K562 (cell line): ENCODE measurements at regions not wholly inside any gene's neighbourhood (a gene's known extent, or its start where the extent isn't known, plus 50 kb on each side); places are given as distances from the start of the nearest gene placed in this dataset.

Experiments
- ATAC-seq: fragments of 200-7000 bp; cut with Tn5 transposase; 3 replicates; pipeline ENCODE4 v1.9.1; 2020; ENCODE audit warnings: moderate library complexity
- BruUV-seq: library from RNA; stranded (reverse); fragments of 400-500 nt; replicated peaks from 2 replicates; lab custom pipeline; 2021; lab: Mats Ljungman, UMichigan
- CTCF ChIA-PET: fragments of 300-600 bp; formaldehyde crosslinking; extraction: SDS; loops from one replicate; lab custom pipeline; 2021; ENCODE audit warnings: low intra/inter-chr PET ratio; lab: Yijun Ruan, JAX
- POLR2A ChIA-PET: fragments of 300-600, 350-650 bp; sonication (Branson Sonifier 250); formaldehyde crosslinking; extraction: SDS; loops from one replicate; lab custom pipeline; 2021; ENCODE audit warnings: antibody characterized with exemption, inconsistent platforms; lab: Yijun Ruan, JAX
- DNase-seq, 4 experiments: peaks; one replicate each; pipeline versions ENCODE4 v3.0.0 to v3.0.0-alpha.2; 2011 to 2018; ENCODE audit warnings: low spot score in 3 of 4, mixed read lengths in 3 of 4; ENCODE audit errors: extremely low read depth in 1 of 4
- FAIRE-seq: peaks from 2 replicates; lab custom pipeline; 2011; peaks lifted over from hg19 to GRCh38; lab: Jason Lieb, UNC
- H2AFZ ChIP-seq: 2 replicates; pipeline ENCODE4 v1.6.0; 2011; ENCODE audit warnings: low read depth, low read length, control low read depth, inconsistent platforms
- H3K27ac ChIP-seq: fragments of 200-600 bp; 3 replicates; pipeline ENCODE4 v1.8.0; 2011; ENCODE audit warnings: low read depth, mild to moderate bottlenecking, control low read depth, inconsistent platforms, low read length, moderate library complexity, mixed read lengths; ENCODE audit errors: extremely low read depth
- H3K27me3 ChIP-seq, 2 experiments: fragments of 300-600 bp in 1 of 2; 2 replicates in 1 of 2; 3 replicates in 1 of 2; pipeline versions ENCODE4 v1.6.0 to v1.8.0; 2011; ENCODE audit warnings: inconsistent platforms in 2 of 2, low read length in 2 of 2, mild to moderate bottlenecking in 1 of 2, mixed read lengths in 1 of 2, moderate library complexity in 1 of 2; ENCODE audit not compliant: control insufficient read depth in 2 of 2, insufficient read depth in 2 of 2
- H3K36me3 ChIP-seq: fragments of 300-600 bp; 3 replicates; pipeline ENCODE4 v1.8.0; 2011; ENCODE audit warnings: mild to moderate bottlenecking, low read length, inconsistent platforms; ENCODE audit not compliant: control insufficient read depth, insufficient read depth
- H3K4me1 ChIP-seq, 2 experiments: fragments of 200-600 bp in 1 of 2; replicated peaks in 1 of 2; 2 replicates in 1 of 2; 3 replicates in 1 of 2; pipeline versions ENCODE4 v1.5.1 to v1.8.0; 2011; ENCODE audit warnings: inconsistent platforms in 2 of 2, low read length in 2 of 2, mild to moderate bottlenecking in 1 of 2, mixed read lengths in 1 of 2, moderate library complexity in 1 of 2; ENCODE audit not compliant: control insufficient read depth in 2 of 2, insufficient read depth in 2 of 2
- H3K4me2 ChIP-seq: 2 replicates; pipeline ENCODE4 v1.6.1; 2011; ENCODE audit warnings: low read length, control low read depth, inconsistent platforms, mixed read lengths; ENCODE audit not compliant: insufficient read depth
- H3K4me3 ChIP-seq: fragments of 200-600 bp; sonication (generic), shearing (Covaris generic); 2 replicates; pipeline ENCODE4 v1.5.1; 2016; ENCODE audit warnings: control low read depth, inconsistent platforms
- H3K79me2 ChIP-seq: fragments of 200-600 bp; 3 replicates; pipeline ENCODE4 v1.8.0; 2011; ENCODE audit warnings: low read length, inconsistent platforms; ENCODE audit not compliant: control insufficient read depth, insufficient read depth
- H3K9ac ChIP-seq, 2 experiments: 2 replicates each; pipeline versions ENCODE4 v1.6.0 to v1.6.1; 2011; ENCODE audit warnings: low read depth in 2 of 2, low read length in 2 of 2, control low read depth in 1 of 2, inconsistent platforms in 1 of 2, mild to moderate bottlenecking in 1 of 2, mixed read lengths in 1 of 2; ENCODE audit not compliant: insufficient read depth in 1 of 2
- H3K9me1 ChIP-seq: one replicate; pipeline ENCODE4 v1.6.0; 2011; ENCODE audit warnings: inconsistent platforms, mild to moderate bottlenecking, low read length, moderate library complexity; ENCODE audit not compliant: control insufficient read depth, insufficient read depth
- H3K9me3 ChIP-seq: replicated peaks from 2 replicates; pipeline ENCODE4 v1.5.1; 2011; ENCODE audit warnings: low read depth, low read length, inconsistent platforms; ENCODE audit not compliant: control insufficient read depth, insufficient read depth
- H4K20me1 ChIP-seq: replicated peaks from 2 replicates; pipeline ENCODE4 v1.6.1; 2011; ENCODE audit warnings: low read length, inconsistent platforms, mixed read lengths; ENCODE audit not compliant: control insufficient read depth, insufficient read depth
- ARID1B ChIP-seq: fragments of 450-650 bp; IDR thresholded peaks from 2 replicates; pipeline ENCODE4 v1.6.1; 2016; ENCODE audit warnings: antibody characterized with exemption, mild to moderate bottlenecking, inconsistent platforms
- CBFA2T2 ChIP-seq: fragments of 450-650 bp; conservative IDR thresholded peaks from 2 replicates; pipeline ENCODE4 v1.6.1; 2017; ENCODE audit warnings: mild to moderate bottlenecking
- CBFA2T3 ChIP-seq: fragments of 450-650 bp; IDR thresholded peaks from 2 replicates; pipeline ENCODE4 v1.6.1; 2017
- CEBPB ChIP-seq: fragments of 450-650 bp; IDR thresholded peaks from 2 replicates; pipeline ENCODE4 v1.6.1; 2016; ENCODE audit warnings: missing genetic modification characterization, missing compliant biosample characterization
- GTF2F1 ChIP-seq: IDR thresholded peaks from 2 replicates; pipeline ENCODE4 v1.6.1; 2011; ENCODE audit warnings: low read depth, low read length, improper control_type of control experiment
- MTA2 ChIP-seq: fragments of 450-650 bp; IDR thresholded peaks from 2 replicates; pipeline ENCODE4 v1.6.1; 2016; ENCODE audit warnings: low read depth
- NCOR1 ChIP-seq: fragments of 450-650 bp; IDR thresholded peaks from 2 replicates; pipeline ENCODE4 v1.6.1; 2016; ENCODE audit warnings: mild to moderate bottlenecking, moderate library complexity
- PATZ1 ChIP-seq: fragments of 250-450 bp; sonication (Bioruptor Pico); IDR thresholded peaks from 2 replicates; pipeline ENCODE4 v1.5.0; 2020; ENCODE audit warnings: mild to moderate bottlenecking, borderline replicate concordance
- PHB2 ChIP-seq: fragments of 450-650 bp; IDR thresholded peaks from 2 replicates; pipeline ENCODE4 v1.6.1; 2017; ENCODE audit warnings: low read depth
- RCOR1 ChIP-seq, 2 experiments: IDR thresholded peaks; 2 replicates each; pipeline ENCODE4 v1.6.1; 2012; ENCODE audit warnings: low read depth in 2 of 2, low read length in 2 of 2, borderline replicate concordance in 1 of 2, improper control_type of control experiment in 1 of 2
- RFX1 ChIP-seq: fragments of 450-650 bp; IDR thresholded peaks from 2 replicates; pipeline ENCODE4 v1.6.1; 2016; ENCODE audit warnings: mild to moderate bottlenecking, moderate library complexity
- TAL1 ChIP-seq: fragments of 450-650 bp; IDR thresholded peaks from 2 replicates; pipeline ENCODE4 v1.6.1; 2016; ENCODE audit warnings: mild to moderate bottlenecking
- TCF3 ChIP-seq: sonication (generic); formaldehyde crosslinking; IDR thresholded peaks from 2 replicates; pipeline ENCODE4 v1.4.0; 2020; ENCODE audit warnings: mild to moderate bottlenecking, missing genetic modification reagents
- ZNF134 ChIP-seq: fragments of 250-450 bp; sonication (Bioruptor Pico); conservative IDR thresholded peaks from 2 replicates; pipeline ENCODE4 v1.4.0; 2020
- ZNF224 ChIP-seq: sonication (generic); formaldehyde crosslinking; IDR thresholded peaks from 2 replicates; pipeline ENCODE4 v1.8.0; 2022; ENCODE audit warnings: mild to moderate bottlenecking, missing genetic modification reagents
- WGBS: fragments of 100-300 bp; shearing (Covaris generic); methylation state at CpG from one replicate; pipeline ENCODE4 v1.1.6; 2016; ENCODE audit warnings: low coverage, mixed read lengths; ENCODE audit not compliant: insufficient coverage; ENCODE audit errors: missing lambda C conversion rate; 5-methylcytosine and 5-hydroxymethylcytosine counted together
- in situ Hi-C: fragments of 300-500 bp; cut with MboI; formaldehyde crosslinking; loops from 4 replicates; pipeline ENCODE4 v1.15.0; 2018; ENCODE audit warnings: inconsistent platforms, mixed read lengths
- intact Hi-C: fragments of 100-400 bp; cut with micrococcal nuclease; formaldehyde crosslinking; loops from 2 replicates; pipeline ENCODE4 v1.14.2; 2022

- no peaks in the 10 kb centered on the region for H3K9me1 ChIP-seq
- H2AFZ ChIP-seq: no peak overlapping the region
- H4K20me1 ChIP-seq: no peaks in the 10 kb centered on the region
- H3K27ac ChIP-seq: no peak overlapping the region
- H3K27me3 ChIP-seq: no peaks in the 10 kb centered on the region
- no peaks in the 10 kb centered on the region for H3K4me1 ChIP-seq
- no peaks in the 10 kb centered on the region for H3K79me2 ChIP-seq
- in situ Hi-C loops (no loop called here), intact Hi-C loops (no loop called here)
- no peak for TF ChIP-seq RFX1
- TF ChIP-seq TAL1: no peak
- no peak for TF ChIP-seq ZNF224 (CRISPR knock-in tag)
- TF ChIP-seq RCOR1 (IDR thresholded peaks at IDR 0.05; ENCODE audit: borderline replicate concordance in 1 of 2, low read depth in 2 of 2, low read length in 2 of 2): no peak
- TF ChIP-seq GTF2F1: no peak
- DNase-seq (no peak), ATAC-seq (no peak), FAIRE-seq (no peak)
- H3K4me3 ChIP-seq: no peak overlapping the region
- H3K9me3 ChIP-seq: no peaks in the 10 kb centered on the region
- H3K36me3 ChIP-seq: no peaks in the 10 kb centered on the region
- no TSS peak for BruUV-seq
- no peak overlapping the region for H3K9ac ChIP-seq
- CTCF ChIA-PET: no interaction called here
- H3K4me2 ChIP-seq: no peak overlapping the region
- POLR2A ChIA-PET: no interaction called here
- 0% methylated on average over 1 of the region's 1 CpG for WGBS
These were observed 225.2 kb upstream of the TRPC7 start for GRCh38 chr5:136590581-136590980.

- Histone ChIP-seq H3K36me3 (no peaks in the 10 kb centered on the region), H3K9me1 (no peaks in the 10 kb centered on the region), H3K4me2 (no peak overlapping the region), H3K79me2 (no peaks in the 10 kb centered on the region), H4K20me1 (no peaks in the 10 kb centered on the region), H3K4me1 (peaks cover 0 to 4% of the 10 kb centered on the region in 2 experiments; a peak in 1 of 5 replicates), H3K27me3 (no peaks in the 10 kb centered on the region), H3K9ac (no peak overlapping the region), H2AFZ (no peak overlapping the region), H3K27ac (no peak overlapping the region), H3K9me3 (no peaks in the 10 kb centered on the region), H3K4me3 (no peak overlapping the region)
- ATAC-seq (no peak), FAIRE-seq (no peak), DNase-seq (peak in 1 of 4 experiments; percentile 9)
- in situ Hi-C loops (no loop called here), intact Hi-C loops (no loop called here)
- BruUV-seq: no TSS peak
- WGBS: 8% methylated on average over 2 of the region's 2 CpGs
- CTCF ChIA-PET: no interaction called here
- POLR2A ChIA-PET: no interaction called here
- TF ChIP-seq PHB2: no peak
- no peak for TF ChIP-seq PATZ1 (CRISPR knock-in tag)
- peak; percentile 71 for TF ChIP-seq CBFA2T3
- TF ChIP-seq ARID1B: 0 out of 2 replicates have a peak, but pooled peaks have one; percentile 14
- TF ChIP-seq MTA2: 0 out of 2 replicates have a peak, but pooled peaks have one; percentile 27
- peak; percentile 37; the same call in 1 of the 2 replicates for TF ChIP-seq TAL1
- peak; percentile 42 for TF ChIP-seq CBFA2T2
- TF ChIP-seq ZNF134 (CRISPR knock-in tag): no peak
- peak; percentile 19; the same call in 1 of the 2 replicates for TF ChIP-seq NCOR1
- 0 out of 2 replicates have a peak, but pooled peaks have one; percentile 2 for TF ChIP-seq CEBPB (tag)
- TF ChIP-seq TCF3 (CRISPR knock-in tag): peak; percentile 83
These were observed 220.9 kb upstream of the TRPC7 start for GRCh38 chr5:136586196-136586595.
